BJ (cell line): ENCODE measurements at regions not wholly inside any gene's neighbourhood (a gene's known extent, or its start where the extent isn't known, plus 50 kb on each side); places are given as distances from the start of the nearest gene placed in this dataset.

ENCODE experiments used
- CTCF ChIA-PET: fragments of 350-600 bp; formaldehyde crosslinking; extraction: SDS; loops from one replicate; lab custom pipeline; 2021; ENCODE audit warnings: antibody characterized with exemption, inconsistent platforms; lab: Yijun Ruan, JAX
- POLR2A ChIA-PET: fragments of 300-600 bp; sonication (Branson Sonifier 250); formaldehyde crosslinking; extraction: SDS; loops from one replicate; lab custom pipeline; 2021; ENCODE audit warnings: antibody characterized with exemption; lab: Charles Lee
- DNase-seq: peaks from one replicate; pipeline ENCODE4 v3.0.0-alpha.2; 2011; ENCODE audit warnings: low read depth
- H3K27me3 ChIP-seq: 2 replicates; pipeline ENCODE4 v1.6.0; 2011; ENCODE audit warnings: low read length; ENCODE audit not compliant: control insufficient read depth, insufficient read depth
- H3K36me3 ChIP-seq: 2 replicates; pipeline ENCODE4 v1.5.1; 2011; ENCODE audit warnings: low read length; ENCODE audit not compliant: control insufficient read depth, insufficient read depth
- H3K4me3 ChIP-seq: 2 replicates; pipeline ENCODE4 v1.5.1; 2011; ENCODE audit warnings: low read depth, mild to moderate bottlenecking, control low read depth, low read length
- CTCF ChIP-seq: IDR thresholded peaks from 2 replicates; pipeline ENCODE4 v1.5.1; 2011; ENCODE audit warnings: low read depth, mild to moderate bottlenecking, control low read depth, inconsistent platforms, low read length, moderate library complexity; ENCODE audit not compliant: insufficient read depth

DNA sequence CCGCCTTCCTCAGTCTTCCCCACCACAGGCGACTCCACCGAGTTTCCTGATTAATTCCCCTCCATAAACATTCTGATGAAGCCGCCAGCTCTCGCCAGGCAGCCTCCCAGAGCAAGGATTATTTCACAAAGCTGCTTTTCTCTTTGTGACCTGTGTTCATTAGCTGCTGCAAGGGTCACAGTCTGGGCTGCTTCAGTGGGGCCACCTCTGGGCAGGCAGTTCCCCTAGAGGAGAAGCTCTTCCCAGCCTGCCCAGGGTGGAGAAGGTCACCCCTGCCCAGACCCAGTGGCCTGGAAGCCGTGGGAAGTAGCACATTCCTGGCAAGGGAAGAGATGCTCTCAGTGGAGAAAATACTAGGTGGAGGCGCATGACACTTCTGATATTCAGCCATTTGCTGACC is 58.4 kb upstream of the RAPGEF1 start:
- no peak overlapping the region for H3K4me3 ChIP-seq
- peaks cover 3% of the 10 kb centered on the region for H3K27me3 ChIP-seq
- no peaks in the 10 kb centered on the region for H3K36me3 ChIP-seq
- DNase-seq: no peak
- TF ChIP-seq CTCF: no peak
- POLR2A ChIA-PET: no interaction called here
- CTCF ChIA-PET: interaction anchor here (1.8 kb wide), 1 partner anchor 438 kb away, joined by 8 read pairs; no protein-coding TSS in a partner anchor

GRCh38 chr9:131794393-131794792 is 54.5 kb upstream of the RAPGEF1 start:
- Histone ChIP-seq H3K27me3 (peaks cover 3% of the 10 kb centered on the region), H3K4me3 (no peak overlapping the region), H3K36me3 (no peaks in the 10 kb centered on the region)
- ChIA-PET CTCF (no interaction called here), POLR2A (no interaction called here)
- no peak for TF ChIP-seq CTCF
- no peak for DNase-seq

DNA sequence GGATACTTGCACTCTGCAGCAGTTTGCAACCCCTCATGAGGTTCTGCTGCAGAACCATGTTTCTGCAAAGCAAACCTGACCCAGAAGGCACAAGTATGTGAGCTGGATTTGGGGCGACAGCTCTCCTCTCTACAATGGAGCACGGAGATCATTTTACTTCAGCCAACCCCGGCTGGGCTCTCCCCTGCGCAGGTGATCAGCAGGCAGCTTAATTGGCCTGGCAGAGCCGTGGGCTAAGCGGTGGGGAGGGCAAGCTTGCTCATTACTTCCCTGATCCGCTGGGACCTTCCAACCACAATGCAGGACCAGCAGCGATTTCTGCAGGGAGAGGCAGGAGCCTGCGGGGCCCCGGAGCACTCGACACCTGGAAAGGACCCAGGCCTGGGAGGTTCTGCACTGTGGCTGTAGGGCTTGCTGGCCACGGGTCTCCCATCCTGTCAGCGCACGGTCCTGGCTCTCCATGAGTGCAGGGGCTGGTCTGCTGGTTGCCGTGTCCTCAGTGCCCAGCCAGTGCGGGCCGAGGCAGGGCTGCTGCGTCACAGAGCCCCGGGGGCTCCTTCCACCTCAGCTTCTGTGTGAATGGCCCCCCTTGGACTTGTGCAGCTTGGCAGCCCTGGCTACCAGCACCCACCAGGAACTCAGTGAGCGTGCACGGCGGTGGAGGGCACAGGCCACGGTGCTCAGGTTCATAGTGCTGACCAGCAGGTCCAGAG is 51.8 kb upstream of the RAPGEF1 start:
- no peak for TF ChIP-seq CTCF
- Histone ChIP-seq H3K4me3 (no peak overlapping the region), H3K27me3 (peaks cover 6% of the 10 kb centered on the region), H3K36me3 (no peaks in the 10 kb centered on the region)
- CTCF ChIA-PET: interaction anchor here (0.6 kb wide), 1 partner anchor 35 kb away, joined by 3 read pairs; no protein-coding TSS in a partner anchor
- POLR2A ChIA-PET: no interaction called here
- DNase-seq: no peak
